GM12878 (cell line): ENCODE measurements at regions not wholly inside any gene's neighbourhood (a gene's known extent, or its start where the extent isn't known, plus 50 kb on each side); places are given as distances from the start of the nearest gene placed in this dataset.

Source experiments
- ASH2L ChIP-seq: fragments of 300-600, 200-600 bp; sonication (generic); IDR thresholded peaks from 2 replicates; pipeline ENCODE4 v1.6.1; 2017; ENCODE audit warnings: low read depth, mild to moderate bottlenecking, borderline replicate concordance
- BACH1 ChIP-seq: fragments of 450-650 bp; IDR thresholded peaks from 2 replicates; pipeline ENCODE4 v1.6.1; 2017; ENCODE audit warnings: mild to moderate bottlenecking, borderline replicate concordance
- BRCA1 ChIP-seq: IDR thresholded peaks from 2 replicates; pipeline ENCODE4 v1.6.1; 2011; ENCODE audit warnings: low read depth, low read length, improper control_type of control experiment
- CBFB ChIP-seq: IDR thresholded peaks from 2 replicates; pipeline ENCODE4 v1.6.1; 2016; ENCODE audit warnings: antibody characterized with exemption, low read depth
- CREM ChIP-seq: IDR thresholded peaks from 2 replicates; pipeline ENCODE4 v1.6.1; 2014; ENCODE audit warnings: antibody characterized with exemption, low read depth
- CTCF ChIP-seq, 3 experiments: IDR thresholded peaks in 2 of 3; conservative IDR thresholded peaks in 1 of 3; 2 replicates each; pipeline ENCODE4 v1.5.1; 2011; ENCODE audit warnings: low read depth in 3 of 3, low read length in 3 of 3, mild to moderate bottlenecking in 3 of 3, control low read depth in 2 of 3, moderate library complexity in 2 of 3, inconsistent platforms in 1 of 3, mixed read lengths in 1 of 3; ENCODE audit not compliant: control insufficient read depth in 2 of 3, insufficient read depth in 1 of 3; ENCODE audit errors: extremely low read depth in 1 of 3
- DPF2 ChIP-seq: fragments of 450-650 bp; IDR thresholded peaks from 2 replicates; pipeline ENCODE4 v1.6.1; 2017; ENCODE audit warnings: mild to moderate bottlenecking
- E4F1 ChIP-seq: fragments of 450-650 bp; IDR thresholded peaks from 2 replicates; pipeline ENCODE4 v1.6.1; 2018; ENCODE audit warnings: borderline replicate concordance, mild to moderate bottlenecking; ENCODE audit not compliant: partially characterized antibody
- EED ChIP-seq: sonication (generic); IDR thresholded peaks from 2 replicates; pipeline ENCODE4 v1.6.1; 2016; ENCODE audit warnings: antibody characterized with exemption, low read depth
- ESRRA ChIP-seq: IDR thresholded peaks from 2 replicates; pipeline ENCODE4 v1.6.1; 2012; ENCODE audit warnings: mild to moderate bottlenecking, low read length, improper control_type of control experiment
- MEF2A ChIP-seq: IDR thresholded peaks from 2 replicates; pipeline ENCODE4 v1.6.1; 2011; ENCODE audit warnings: low read depth, mild to moderate bottlenecking, low read length, moderate library complexity; ENCODE audit not compliant: insufficient read depth
- MEF2B ChIP-seq: fragments of 450-650 bp; IDR thresholded peaks from 2 replicates; pipeline ENCODE4 v1.6.1; 2018; ENCODE audit warnings: mild to moderate bottlenecking, moderate library complexity; ENCODE audit not compliant: partially characterized antibody, poor library complexity, severe bottlenecking
- MYC ChIP-seq: IDR thresholded peaks from 2 replicates; pipeline ENCODE4 v1.6.1; 2011; ENCODE audit warnings: mild to moderate bottlenecking, low read length, moderate library complexity, inconsistent platforms; ENCODE audit not compliant: insufficient read depth, insufficient replicate concordance, insufficient read length, severe bottlenecking
- NFIC ChIP-seq: IDR thresholded peaks from 2 replicates; pipeline ENCODE4 v1.6.1; 2012; ENCODE audit warnings: low read depth, mild to moderate bottlenecking, inconsistent platforms, low read length, moderate library complexity
- NFYB ChIP-seq: IDR thresholded peaks from 2 replicates; pipeline ENCODE4 v1.6.1; 2011; ENCODE audit warnings: low read depth, mild to moderate bottlenecking, low read length, improper control_type of control experiment, moderate library complexity; ENCODE audit not compliant: insufficient read depth
- PBX3 ChIP-seq: IDR thresholded peaks from 2 replicates; pipeline ENCODE4 v1.6.1; 2011; ENCODE audit warnings: mild to moderate bottlenecking, low read depth, low read length, moderate library complexity; ENCODE audit not compliant: insufficient replicate concordance
- POLR2AphosphoS5 ChIP-seq: IDR thresholded peaks from 2 replicates; pipeline ENCODE4 v1.6.1; 2011; ENCODE audit warnings: mild to moderate bottlenecking, low read length, inconsistent platforms
- RAD21 ChIP-seq: IDR thresholded peaks from 2 replicates; pipeline ENCODE4 v1.6.1; 2011; ENCODE audit warnings: mild to moderate bottlenecking, low read depth, low read length, moderate library complexity; ENCODE audit not compliant: insufficient read depth
- RUNX3 ChIP-seq: IDR thresholded peaks from 2 replicates; pipeline ENCODE4 v1.6.1; 2012; ENCODE audit warnings: low read length, inconsistent platforms
- SMAD1 ChIP-seq: fragments of 450-650 bp; IDR thresholded peaks from 2 replicates; pipeline ENCODE4 v1.6.1; 2018; ENCODE audit warnings: mild to moderate bottlenecking, low read depth; ENCODE audit not compliant: partially characterized antibody
- SP1 ChIP-seq: IDR thresholded peaks from one replicate; pipeline ENCODE4 v1.6.1; 2011; ENCODE audit warnings: low read depth, low read length
- SRF ChIP-seq, 2 experiments: IDR thresholded peaks; 2 replicates each; pipeline ENCODE4 v1.6.1; 2011; ENCODE audit warnings: low read depth in 2 of 2, low read length in 2 of 2, mild to moderate bottlenecking in 1 of 2, moderate library complexity in 1 of 2
- TCF12 ChIP-seq: IDR thresholded peaks from 2 replicates; pipeline ENCODE4 v1.6.1; 2011; ENCODE audit warnings: low read depth, mild to moderate bottlenecking, low read length
- TCF7 ChIP-seq: IDR thresholded peaks from 2 replicates; pipeline ENCODE4 v1.6.1; 2014; ENCODE audit warnings: antibody characterized with exemption, borderline replicate concordance
- YY1 ChIP-seq: IDR thresholded peaks from 2 replicates; pipeline ENCODE4 v1.6.1; 2011; ENCODE audit warnings: low read depth, mild to moderate bottlenecking, low read length
- ZNF217 ChIP-seq: fragments of 450-650 bp; IDR thresholded peaks from 2 replicates; pipeline ENCODE4 v1.6.1; 2017; ENCODE audit warnings: antibody characterized with exemption, mild to moderate bottlenecking

DNA sequence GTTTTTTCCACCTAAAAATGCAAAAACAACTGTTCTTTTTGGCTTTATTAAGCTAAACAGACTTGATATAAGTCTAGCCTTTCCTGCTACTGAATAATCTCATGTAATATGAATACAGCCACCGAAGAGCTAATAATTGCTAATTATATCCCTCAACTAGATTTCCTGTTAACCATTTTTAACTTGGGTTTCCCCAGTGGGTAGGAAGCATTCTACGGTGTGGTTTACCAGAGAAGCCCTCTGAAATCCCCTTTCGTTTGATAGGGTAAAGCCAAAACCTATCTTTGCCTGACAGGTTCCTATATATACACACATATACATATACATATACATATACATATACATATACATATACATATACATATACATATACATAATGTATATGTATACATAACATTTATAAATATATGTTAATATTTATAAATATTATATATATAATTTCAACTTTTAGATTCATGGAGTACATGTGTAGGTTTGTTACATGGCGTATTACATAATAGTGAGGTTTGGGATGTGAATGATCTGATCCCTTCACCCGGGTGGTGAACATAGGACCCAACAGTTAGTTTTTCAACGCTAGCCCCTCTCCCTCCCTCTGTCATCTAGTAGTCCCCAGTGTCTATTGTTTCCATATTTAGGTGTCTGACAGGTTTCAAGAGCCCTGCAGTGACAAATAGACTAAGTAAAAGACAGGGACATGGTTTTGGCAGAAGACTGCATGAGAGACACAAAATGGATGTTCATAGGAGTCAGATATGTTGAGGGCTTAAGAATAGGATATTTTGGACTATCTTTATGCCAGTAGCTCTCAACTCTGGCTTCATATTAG lies 62.4 kb downstream of the ATXN3L start (continued):
- TF ChIP-seq ZNF217 = peak; percentile 81; the same call in 1 of the 2 replicates
- peak; percentile 38; the same call in 1 of the 2 replicates for TF ChIP-seq BACH1
- TF ChIP-seq RAD21 = 0 out of 2 replicates have a peak, but pooled peaks have one; percentile 11
- TF ChIP-seq ASH2L = no peak
- peak; percentile 23 for TF ChIP-seq SMAD1
- no peak for TF ChIP-seq MYC
- peak; percentile 52; the same call in 1 of the 2 replicates for TF ChIP-seq NFYB
- TF ChIP-seq BRCA1 = no peak
- TF ChIP-seq E4F1 = no peak
- no peak for TF ChIP-seq TCF12
- no peak for TF ChIP-seq CTCF (IDR thresholded peaks at IDR 0.05 in 2 of 3, conservative IDR thresholded peaks at IDR 0.05 in 1 of 3; ENCODE audit: control insufficient read depth in 2 of 3, extremely low read depth in 1 of 3, insufficient read depth in 1 of 3, low read depth in 3 of 3, low read length in 3 of 3)
- no peak for TF ChIP-seq YY1
- TF ChIP-seq TCF7 = peak; percentile 29; the same call in 1 of the 2 replicates
- peak; percentile 92 for TF ChIP-seq MEF2B
- 0 out of 4 replicates have a peak, but pooled peaks of 1 of the 2 experiments have one; percentile 11 for TF ChIP-seq SRF (IDR thresholded peaks at IDR 0.05; ENCODE audit: low read depth in 2 of 2, low read length in 2 of 2)
- peak; percentile 96 for TF ChIP-seq NFIC
- TF ChIP-seq CREM = peak; percentile 75
- peak; percentile 90 for TF ChIP-seq CBFB
- no peak for TF ChIP-seq EED
- TF ChIP-seq SP1 = peak; percentile 41
- no peak for TF ChIP-seq DPF2
- no peak for TF ChIP-seq PBX3
- TF ChIP-seq POLR2AphosphoS5 = no peak
- TF ChIP-seq RUNX3 = peak; percentile 98
- no peak for TF ChIP-seq ESRRA
- peak; percentile 98 for TF ChIP-seq MEF2A
